Stimulated activated CD8-positive, alpha-beta memory T cell treated with anti-CD3 and anti-CD28 coated beads, Interleukin-4, amount 100 ng/mL, for 1 hour (primary cell): ENCODE measurements at regions not wholly inside any gene's neighbourhood (a gene's known extent, or its start where the extent isn't known, plus 50 kb on each side); places are given as distances from the start of the nearest gene placed in this dataset.
A peak's percentile ranks its signal among the peaks of the same experiment; 100 is the strongest.

Source experiments
- DNase-seq, 2 donors: peaks; one replicate each; pipeline ENCODE4 v3.0.0-alpha.2; 2020; ENCODE audit warnings: low read depth in 2 of 2, low spot score in 1 of 2

DNA sequence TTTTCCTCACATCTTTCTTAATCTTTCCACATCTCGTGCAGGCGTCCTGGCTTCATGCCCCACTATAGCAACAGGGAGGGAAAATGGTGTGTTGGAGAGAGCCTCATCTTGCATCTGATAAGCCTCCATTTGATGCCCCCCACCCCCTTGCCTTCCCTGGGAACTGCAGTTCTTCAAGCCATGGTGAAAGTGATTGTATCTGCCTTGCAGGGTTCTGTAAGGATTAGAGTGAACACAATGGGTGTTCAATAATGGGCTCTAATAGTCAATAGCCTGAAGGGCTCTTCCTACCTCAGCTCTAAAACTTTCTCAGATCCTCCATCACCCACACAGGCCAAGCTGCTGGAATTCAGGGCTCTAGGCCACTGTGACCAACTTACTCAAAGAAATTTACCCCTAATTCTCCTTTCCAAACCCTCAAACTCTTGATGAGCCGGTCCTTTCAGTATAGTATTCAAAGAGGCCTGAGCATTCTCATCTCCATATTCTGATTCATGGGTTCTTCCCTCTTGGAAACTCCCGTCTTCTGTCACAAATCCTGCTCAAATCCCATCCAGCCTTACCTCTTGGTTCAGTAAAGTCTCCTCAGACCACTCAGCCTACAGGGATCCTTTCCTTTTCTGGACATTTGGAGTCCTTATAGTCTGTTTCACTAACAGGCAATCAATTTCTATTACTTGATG is 128.3 kb upstream of the TRIM2 start:
- no peak for DNase-seq

DNA sequence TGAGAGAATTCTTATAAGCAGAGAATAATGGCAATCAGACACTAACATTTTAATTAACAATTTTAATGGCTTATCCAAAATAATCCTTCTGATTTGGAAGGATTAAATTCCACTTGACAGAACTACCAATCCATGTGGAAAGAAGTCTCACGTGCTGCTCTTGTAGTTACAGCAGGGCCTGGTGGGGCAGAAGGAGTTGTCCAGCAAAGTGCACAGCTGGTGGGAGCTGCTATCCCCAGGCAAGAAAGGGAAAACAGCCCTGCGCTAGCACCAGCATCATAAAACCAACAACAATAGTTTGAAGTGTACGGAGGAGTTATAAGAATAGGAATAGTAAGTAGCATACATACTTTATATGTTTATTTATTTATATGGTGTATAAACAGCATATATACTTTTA is 127.4 kb upstream of the TRIM2 start:
- no peak for DNase-seq

- DNase-seq: no peak
These were observed 124.3 kb upstream of the TRIM2 start for GRCh38 chr4:153079857-153080391.

GRCh38 chr4:153081006-153081580 is 123.2 kb upstream of the TRIM2 start:
- DNase-seq: no peak

GRCh38 chr4:153081693-153082092 is 122.5 kb upstream of the TRIM2 start:
- no peak for DNase-seq

GRCh38 chr4:153082322-153083301 is 121.6 kb upstream of the TRIM2 start:
- no peak for DNase-seq

GRCh38 chr4:153083447-153083947 is 120.7 kb upstream of the TRIM2 start:
- peak in 1 of 2 donors; percentile 23 for DNase-seq

- DNase-seq: no peak
These were observed 119.8 kb upstream of the TRIM2 start for GRCh38 chr4:153084224-153084979.

DNA sequence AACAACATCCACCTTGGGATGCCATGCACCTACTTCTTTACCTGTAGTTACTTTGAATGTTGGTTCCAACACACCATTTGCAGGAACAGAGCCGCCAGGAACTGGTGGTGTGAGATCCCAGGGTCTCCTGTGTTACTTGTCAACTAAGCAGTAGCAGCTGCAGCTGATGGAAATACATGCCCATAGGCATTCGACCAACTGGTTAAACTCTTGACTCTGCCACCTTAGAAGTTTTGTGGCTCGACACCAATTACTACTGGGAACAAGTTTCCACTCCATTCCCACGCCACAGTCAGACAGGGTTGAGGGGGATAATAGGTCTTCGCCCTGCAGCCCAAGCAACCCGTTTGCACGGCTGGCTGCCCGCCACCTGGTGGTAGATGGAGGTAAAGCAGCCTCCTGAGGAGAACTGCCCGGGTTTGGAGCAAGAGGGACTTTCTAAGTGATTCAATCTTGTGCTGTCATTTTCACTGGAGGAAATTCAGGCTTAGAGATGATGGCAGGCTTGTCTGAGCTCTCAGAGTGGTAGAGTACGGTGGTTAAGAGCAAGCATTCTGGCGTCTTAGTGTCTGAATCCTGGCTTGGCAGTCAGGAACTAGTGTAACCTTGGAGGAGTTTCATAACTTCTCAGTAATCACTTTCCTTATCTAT is 119.1 kb upstream of the TRIM2 start:
- peak; percentile 70 to 78 for DNase-seq

DNA sequence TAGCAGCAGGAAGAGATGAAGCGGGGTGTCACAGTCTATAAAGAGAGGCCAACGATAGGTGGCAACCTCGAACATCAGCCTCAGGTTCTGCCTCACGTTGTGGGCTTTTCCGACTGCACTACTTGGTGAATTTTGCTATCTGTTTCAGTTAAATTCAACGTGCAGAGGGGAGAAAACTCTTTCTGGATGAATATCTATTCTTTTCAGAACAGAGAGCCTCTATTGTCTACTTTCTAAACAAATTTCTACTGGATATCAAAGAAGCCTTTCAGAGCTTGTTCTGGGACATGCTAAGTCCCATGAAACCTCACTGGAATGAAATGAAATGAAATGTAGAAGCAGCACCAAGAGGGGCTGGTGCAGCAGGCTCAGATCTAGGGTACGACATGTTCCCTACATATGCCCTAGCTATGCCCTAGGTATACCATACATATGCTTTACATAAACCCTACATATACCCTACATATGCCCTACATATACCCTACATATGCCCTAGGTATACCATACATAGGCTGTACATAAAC is 116.5 kb upstream of the TRIM2 start:
- DNase-seq: no peak

DNA sequence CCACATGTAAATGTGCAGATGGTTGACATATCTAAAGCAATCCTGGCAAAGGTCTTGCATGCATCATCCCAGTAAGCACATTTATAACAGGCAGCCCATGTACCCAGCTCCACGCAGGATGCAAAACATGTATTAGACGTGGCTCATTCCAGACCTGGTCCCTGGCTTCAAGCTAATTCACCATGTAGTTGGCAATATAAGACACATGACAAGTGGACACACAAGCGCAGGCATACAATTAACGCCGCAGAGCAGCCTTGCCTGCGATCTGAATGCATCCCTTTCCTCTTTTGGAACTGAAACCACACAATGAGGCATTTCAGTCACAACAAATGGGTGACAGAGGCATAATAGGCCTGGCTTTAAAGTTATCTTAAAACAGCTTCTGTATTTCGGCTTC is 114.5 kb upstream of the TRIM2 start:
- DNase-seq: no peak

DNA sequence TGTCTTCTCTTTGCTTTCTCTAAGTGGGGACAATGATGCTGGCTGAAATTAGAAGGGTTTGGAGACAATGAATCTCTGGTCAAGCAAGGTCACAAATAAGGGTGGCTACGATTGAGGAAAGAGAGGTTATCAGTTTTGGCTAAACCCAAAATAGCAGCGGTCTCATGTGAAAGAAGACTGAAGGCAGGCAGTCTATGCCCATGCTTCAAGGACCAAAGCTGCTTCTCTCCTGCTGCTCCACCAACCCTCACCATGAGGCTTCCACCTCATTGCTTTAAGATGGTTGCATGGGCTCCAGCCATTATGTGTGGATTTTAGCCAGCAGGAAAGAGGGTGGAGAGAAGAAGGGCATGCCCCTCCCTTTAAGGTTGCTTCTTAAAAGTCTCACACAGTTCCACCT is 114.1 kb upstream of the TRIM2 start:
- no peak for DNase-seq

- no peak for DNase-seq
These were observed 113.4 kb upstream of the TRIM2 start for GRCh38 chr4:153090670-153091385.

DNA sequence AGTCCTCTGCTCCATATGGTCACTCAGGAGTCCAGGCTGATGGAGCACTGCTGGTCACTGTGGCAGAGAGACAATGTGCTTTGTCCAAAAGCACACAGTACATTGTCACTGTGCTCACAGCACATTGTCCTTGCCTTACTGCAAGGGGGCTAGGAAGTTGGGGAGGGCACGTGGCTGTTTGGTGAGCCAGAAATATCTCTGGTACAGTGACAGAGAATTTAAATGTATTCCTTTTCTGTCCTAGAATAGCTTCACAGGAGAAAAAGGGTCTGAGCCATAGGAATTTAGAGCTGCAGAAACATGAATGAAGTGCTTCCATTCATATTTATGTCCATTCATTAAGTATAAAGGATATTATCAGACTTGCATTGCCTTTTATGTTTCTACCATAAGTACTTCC is 110.8 kb upstream of the TRIM2 start:
- DNase-seq: no peak

DNA sequence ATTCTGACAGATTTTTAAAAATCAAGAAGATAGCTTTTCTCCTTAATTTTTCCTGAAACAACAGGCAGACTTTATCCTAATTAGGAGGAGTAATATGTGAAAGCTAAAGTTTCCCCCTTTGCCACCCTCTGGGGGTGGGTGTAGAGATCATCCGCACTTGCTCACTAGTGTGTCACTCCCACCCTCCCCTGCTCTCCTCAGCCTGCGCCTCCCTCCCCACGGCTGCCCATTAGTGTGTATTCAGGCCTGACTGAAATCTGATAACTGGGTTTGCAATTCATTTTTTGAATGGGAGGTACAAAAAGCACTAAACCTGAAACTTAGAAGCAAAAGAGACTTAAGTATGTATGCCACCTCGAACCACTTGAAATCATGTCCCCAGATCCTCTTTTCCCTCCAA is 110.4 kb upstream of the TRIM2 start:
- DNase-seq: no peak

- DNase-seq: no peak
These were observed 109.8 kb upstream of the TRIM2 start for GRCh38 chr4:153094435-153094834.

- DNase-seq: no peak
These were observed 108.6 kb upstream of the TRIM2 start for GRCh38 chr4:153095448-153096204.

GRCh38 chr4:153096344-153096743 is 107.9 kb upstream of the TRIM2 start:
- no peak for DNase-seq

DNA sequence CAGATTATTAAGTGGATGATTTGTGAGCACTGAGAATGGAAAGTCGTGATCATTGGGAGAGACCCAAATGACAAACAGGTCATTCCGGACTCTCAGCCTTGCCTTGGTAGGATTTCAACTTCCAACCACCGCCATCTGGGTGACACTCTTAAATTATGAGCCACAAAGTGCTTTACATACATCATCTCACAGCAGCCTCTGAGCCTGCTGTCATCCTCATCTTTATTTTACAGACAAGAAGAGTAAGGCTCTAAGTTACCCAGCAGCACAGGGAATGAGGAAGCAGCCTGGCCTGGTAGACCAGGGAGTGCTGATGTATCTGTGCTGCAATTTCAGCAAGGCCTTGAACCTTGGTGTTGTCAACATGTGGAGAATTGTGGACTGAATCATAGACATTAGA is 105.8 kb upstream of the TRIM2 start:
- DNase-seq: no peak
